Right cardiac atrium (tissue), 5 donors: ENCODE measurements at regions not wholly inside any gene's neighbourhood (a gene's known extent, or its start where the extent isn't known, plus 50 kb on each side); places are given as distances from the start of the nearest gene placed in this dataset.

ENCODE experiments used
- ATAC-seq, 2 donors: fragments of 200-7000 bp; cut with Tn5 transposase; one replicate each; pipeline versions ENCODE4 v1.8.0 to v1.9.1; 2020; ENCODE audit warnings: moderate library complexity in 2 of 2, mild to moderate bottlenecking in 1 of 2
- DNase-seq, 3 donors: peaks; one replicate each; pipeline ENCODE4 v3.0.0-alpha.2; 2020
- H3K27ac ChIP-seq: one replicate; pipeline ENCODE4 v1.5.1; 2013; ENCODE audit warnings: mild to moderate bottlenecking, low read length, control low read depth, moderate library complexity
- H3K27me3 ChIP-seq: one replicate; pipeline ENCODE4 v1.6.1; 2013; ENCODE audit not compliant: control insufficient read depth, insufficient read depth
- H3K4me1 ChIP-seq: one replicate; pipeline ENCODE4 v1.6.1; 2013; ENCODE audit warnings: low read length; ENCODE audit not compliant: control insufficient read depth, insufficient read depth
- H3K4me3 ChIP-seq: one replicate; pipeline ENCODE4 v1.5.1; 2013; ENCODE audit warnings: low read length, control low read depth
- H3K9me3 ChIP-seq: one replicate; pipeline ENCODE4 v1.6.1; 2013; ENCODE audit warnings: low read length; ENCODE audit not compliant: control insufficient read depth
- WGBS: extraction: QIAGEN DNeasy Blood & Tissue Kit; methylation state at CpG from one replicate; pipeline ENCODE4 v1.1.7; 2013; 5-methylcytosine and 5-hydroxymethylcytosine counted together
- intact Hi-C, 4 donors: fragments of 100-400 bp; cut with DNase I; formaldehyde crosslinking; loops; one replicate each; pipeline versions ENCODE4 v1.11.0 to v1.14.0; 2022 to 2023
- donor health status: healthy with polysubstance abuse.
- donor health status: DM: no; HTN: yes; CAD: no.
- donor health status: DM: no; HTN: no; CAD: no.
- donor health status: DM: no; HTN: yes; CAD: no; lungs with severe emphysema.
- donor health status: DM: yes; HTN: yes; CAD: no.

GRCh38 chr1:212528501-212528900 lies 80.1 kb upstream of the ATF3 start:
- 88% methylated on average over 1 of the region's 1 CpG for WGBS
- DNase-seq (no peak), ATAC-seq (no peak)
- no peaks in the 10 kb centered on the region for H3K4me1 ChIP-seq
- H3K4me3 ChIP-seq: no peak overlapping the region
- H3K27me3 ChIP-seq: no peaks in the 10 kb centered on the region
- H3K27ac ChIP-seq: no peak overlapping the region
- intact Hi-C loops: no loop called here
- H3K9me3 ChIP-seq: no peaks in the 10 kb centered on the region

GRCh38 chr1:212529211-212529741 lies 79.3 kb upstream of the ATF3 start:
- intact Hi-C loops: no loop called here
- Histone ChIP-seq H3K27ac (no peak overlapping the region), H3K9me3 (no peaks in the 10 kb centered on the region), H3K4me3 (no peak overlapping the region), H3K4me1 (no peaks in the 10 kb centered on the region), H3K27me3 (no peaks in the 10 kb centered on the region)
- ATAC-seq (no peak), DNase-seq (no peak)
- WGBS: 76% methylated on average over 6 of the region's 6 CpGs

- Histone ChIP-seq H3K9me3 (no peaks in the 10 kb centered on the region), H3K4me3 (no peak overlapping the region), H3K27me3 (no peaks in the 10 kb centered on the region), H3K27ac (no peak overlapping the region), H3K4me1 (no peaks in the 10 kb centered on the region)
- intact Hi-C loops: no loop called here
- ATAC-seq (no peak), DNase-seq (no peak)
- 52% methylated on average over 3 of the region's 3 CpGs for WGBS
Observed at GRCh38 chr1:212531267-212531666, 77.3 kb upstream of the ATF3 start.

GRCh38 chr1:212531796-212532195 lies 76.8 kb upstream of the ATF3 start:
- intact Hi-C loops: no loop called here
- no peak for DNase-seq
- no peak for ATAC-seq
- no peak overlapping the region for H3K27ac ChIP-seq
- no peaks in the 10 kb centered on the region for H3K4me1 ChIP-seq
- no peaks in the 10 kb centered on the region for H3K9me3 ChIP-seq
- H3K27me3 ChIP-seq: no peaks in the 10 kb centered on the region
- WGBS: 45% methylated on average over 1 of the region's 1 CpG
- no peak overlapping the region for H3K4me3 ChIP-seq

GRCh38 chr1:212532469-212533147 lies 76.0 kb upstream of the ATF3 start:
- no peak for DNase-seq
- H3K27ac ChIP-seq: no peak overlapping the region
- no peaks in the 10 kb centered on the region for H3K4me1 ChIP-seq
- ATAC-seq: no peak
- WGBS: 83% methylated on average over 6 of the region's 6 CpGs
- H3K9me3 ChIP-seq: no peaks in the 10 kb centered on the region
- H3K4me3 ChIP-seq: no peak overlapping the region
- intact Hi-C loops: no loop called here
- no peaks in the 10 kb centered on the region for H3K27me3 ChIP-seq

- no peak for DNase-seq
- ATAC-seq: no peak
- H3K27ac ChIP-seq: no peak overlapping the region
- no peaks in the 10 kb centered on the region for H3K9me3 ChIP-seq
- WGBS: 92% methylated on average over 3 of the region's 3 CpGs
- no peak overlapping the region for H3K4me3 ChIP-seq
- H3K27me3 ChIP-seq: no peaks in the 10 kb centered on the region
- no peaks in the 10 kb centered on the region for H3K4me1 ChIP-seq
- intact Hi-C loops: no loop called here
Observed at GRCh38 chr1:212533148-212533517, 75.4 kb upstream of the ATF3 start.

GRCh38 chr1:212536586-212536985 lies 72.0 kb upstream of the ATF3 start:
- Histone ChIP-seq H3K4me1 (no peaks in the 10 kb centered on the region), H3K4me3 (no peak overlapping the region), H3K27ac (no peak overlapping the region), H3K9me3 (no peaks in the 10 kb centered on the region), H3K27me3 (no peaks in the 10 kb centered on the region)
- DNase-seq: no peak
- ATAC-seq: no peak
- 86% methylated on average over 6 of the region's 6 CpGs for WGBS
- intact Hi-C loops: no loop called here

- Histone ChIP-seq H3K27me3 (no peaks in the 10 kb centered on the region), H3K27ac (no peak overlapping the region), H3K4me1 (no peaks in the 10 kb centered on the region), H3K4me3 (no peak overlapping the region), H3K9me3 (no peaks in the 10 kb centered on the region)
- intact Hi-C loops: no loop called here
- DNase-seq (no peak), ATAC-seq (no peak)
- WGBS: 39% methylated on average over 1 of the region's 1 CpG
Observed at GRCh38 chr1:212537610-212538009, 71.0 kb upstream of the ATF3 start.

GRCh38 chr1:212539737-212540430 lies 68.7 kb upstream of the ATF3 start:
- intact Hi-C loops: no loop called here
- no peak for DNase-seq
- Histone ChIP-seq H3K27ac (no peak overlapping the region), H3K27me3 (no peaks in the 10 kb centered on the region), H3K9me3 (no peaks in the 10 kb centered on the region), H3K4me1 (no peaks in the 10 kb centered on the region), H3K4me3 (no peak overlapping the region)
- ATAC-seq: no peak
- 78% methylated on average over 6 of the region's 6 CpGs for WGBS

- WGBS: 73% methylated on average over 5 of the region's 5 CpGs
- H3K9me3 ChIP-seq: no peaks in the 10 kb centered on the region
- intact Hi-C loops: no loop called here
- no peaks in the 10 kb centered on the region for H3K4me1 ChIP-seq
- H3K27me3 ChIP-seq: no peaks in the 10 kb centered on the region
- ATAC-seq: peak in 1 of 2 donors; percentile 32
- no peak overlapping the region for H3K4me3 ChIP-seq
- no peak for DNase-seq
- no peak overlapping the region for H3K27ac ChIP-seq
Observed at GRCh38 chr1:212542761-212543187, 65.8 kb upstream of the ATF3 start.

GRCh38 chr1:212544110-212544509 lies 64.5 kb upstream of the ATF3 start:
- no peak overlapping the region for H3K27ac ChIP-seq
- intact Hi-C loops: no loop called here
- H3K9me3 ChIP-seq: no peaks in the 10 kb centered on the region
- ATAC-seq (no peak), DNase-seq (no peak)
- H3K4me3 ChIP-seq: no peak overlapping the region
- 53% methylated on average over 1 of the region's 1 CpG for WGBS
- H3K27me3 ChIP-seq: no peaks in the 10 kb centered on the region
- no peaks in the 10 kb centered on the region for H3K4me1 ChIP-seq
